GM19395 (cell line): ENCODE measurements at regions not wholly inside any gene's neighbourhood (a gene's known extent, or its start where the extent isn't known, plus 50 kb on each side); places are given as distances from the start of the nearest gene placed in this dataset.
A peak's percentile ranks its signal among the peaks of the same experiment; 100 is the strongest.

ENCODE experiments used
- ATAC-seq: cut with Tn5 transposase; IDR thresholded peaks from one replicate; pipeline ENCODE4 v1.9.1; 2021; ENCODE audit warnings: mild to moderate bottlenecking, moderate library complexity; ENCODE audit not compliant: unreplicated experiment

GRCh38 chr16:66315210-66315825 lies 51.2 kb upstream of the CDH5 start:
- peak; percentile 99 for ATAC-seq

- no peak for ATAC-seq
Observed at GRCh38 chr16:66311306-66311705, 55.2 kb upstream of the CDH5 start.

DNA sequence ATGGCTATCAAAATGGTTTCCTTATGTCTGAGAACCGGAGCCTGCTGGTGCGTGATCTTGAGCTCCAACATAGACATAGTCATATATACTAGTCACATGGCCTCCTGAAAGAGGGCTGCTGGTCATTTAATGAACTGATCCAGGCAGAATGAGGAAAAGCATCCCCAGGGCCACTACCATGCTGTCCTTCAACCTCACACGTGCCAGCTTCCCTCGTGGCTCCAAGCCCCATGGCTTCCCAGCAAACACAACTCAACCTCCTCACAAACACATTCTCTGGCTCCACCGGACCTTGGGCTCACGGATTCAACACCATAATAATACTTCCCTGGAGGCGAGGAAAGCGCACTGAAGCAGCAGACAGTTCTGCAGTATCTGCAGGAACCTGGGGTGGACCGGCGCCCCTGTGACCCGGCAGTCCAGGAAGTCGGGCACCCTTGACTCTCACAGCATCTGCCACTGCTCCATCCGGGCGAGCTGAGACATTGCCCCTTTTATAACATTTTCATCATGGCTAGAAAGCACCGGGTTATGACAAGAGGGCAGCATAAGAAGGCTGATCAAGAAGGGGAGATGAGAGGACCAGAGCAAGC lies 57.2 kb upstream of the CDH5 start:
- no peak for ATAC-seq

DNA sequence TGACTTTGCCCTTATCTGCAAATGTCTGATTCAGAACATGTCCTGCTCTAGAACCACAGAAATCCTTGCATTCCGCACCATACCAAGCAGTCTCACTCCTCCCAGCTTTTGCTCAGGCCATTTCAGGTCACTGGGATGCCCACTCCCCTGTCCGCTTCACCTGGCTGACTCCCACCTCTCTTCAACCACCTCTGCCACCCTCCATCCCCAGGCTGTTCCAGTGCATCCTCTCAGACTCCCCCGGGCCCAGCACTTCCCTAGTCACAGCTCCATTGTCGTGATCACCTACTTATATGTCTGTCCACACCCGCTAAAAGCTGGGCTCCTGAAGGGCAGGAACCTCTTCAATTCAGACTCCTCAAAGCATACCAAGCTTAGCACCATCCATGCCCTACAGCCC lies 58.4 kb upstream of the CDH5 start:
- ATAC-seq: no peak

GRCh38 chr16:66306366-66307150 lies 59.9 kb upstream of the CDH5 start:
- ATAC-seq: no peak

DNA sequence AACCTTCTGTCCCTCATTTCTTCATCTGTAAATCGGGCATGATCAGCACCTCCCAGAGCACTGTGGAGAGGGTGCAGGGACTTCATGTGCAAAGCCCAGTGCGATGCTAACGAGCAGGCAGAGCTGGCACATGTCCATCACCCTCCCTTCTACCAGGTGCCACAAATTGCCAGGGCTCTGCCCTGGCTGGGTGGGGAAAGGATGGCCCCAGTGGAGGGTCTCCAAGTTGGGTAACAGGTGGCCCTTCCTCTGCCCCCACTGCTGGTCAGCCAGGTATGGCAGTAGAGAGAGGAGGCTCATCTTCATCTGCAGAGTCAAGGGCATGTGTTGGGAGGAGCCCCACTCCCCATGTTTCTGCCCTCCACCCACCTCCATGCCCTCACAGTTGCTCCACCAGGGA lies 61.5 kb upstream of the CDH5 start:
- no peak for ATAC-seq

DNA sequence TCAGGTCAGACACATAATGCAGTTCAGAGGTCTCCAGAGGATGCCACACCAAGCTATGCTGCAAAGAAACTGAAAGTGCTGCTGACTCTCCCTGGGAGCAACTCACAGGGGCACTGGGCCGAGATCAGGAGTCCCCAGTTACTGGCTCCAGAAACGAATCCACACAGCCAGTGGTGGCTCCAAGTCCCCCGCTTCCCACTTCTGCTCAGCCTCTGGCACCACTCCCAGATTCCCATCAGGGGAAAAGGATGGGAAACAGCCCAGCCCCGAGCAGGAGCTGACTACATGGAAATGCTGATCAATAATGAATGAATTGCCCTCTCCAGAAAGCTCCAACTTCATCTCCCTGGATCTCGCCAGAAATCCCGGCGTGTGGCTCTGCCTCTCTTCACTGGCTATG lies 62.3 kb upstream of the CDH5 start:
- ATAC-seq: no peak

GRCh38 chr16:66300501-66300900 lies 66.0 kb upstream of the CDH5 start:
- no peak for ATAC-seq

DNA sequence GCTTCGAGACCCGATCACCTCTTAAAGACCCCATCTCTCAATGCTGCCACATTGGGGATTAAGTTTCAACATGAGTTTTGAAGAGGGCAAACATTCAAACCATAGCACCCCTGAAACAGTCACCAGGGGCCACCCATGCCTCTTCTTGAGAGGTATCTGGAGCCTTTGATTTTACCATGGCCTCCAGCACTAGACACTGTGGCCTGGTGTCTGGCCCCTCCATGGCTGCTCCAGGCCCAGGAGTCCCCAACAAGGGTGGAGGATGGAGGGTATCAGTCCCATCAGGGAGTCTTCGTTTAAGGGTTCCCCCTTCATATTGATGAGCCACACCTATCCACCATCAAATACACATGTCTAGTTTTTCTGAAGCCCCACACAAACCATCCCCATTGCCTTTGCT lies 66.5 kb upstream of the CDH5 start:
- no peak for ATAC-seq

DNA sequence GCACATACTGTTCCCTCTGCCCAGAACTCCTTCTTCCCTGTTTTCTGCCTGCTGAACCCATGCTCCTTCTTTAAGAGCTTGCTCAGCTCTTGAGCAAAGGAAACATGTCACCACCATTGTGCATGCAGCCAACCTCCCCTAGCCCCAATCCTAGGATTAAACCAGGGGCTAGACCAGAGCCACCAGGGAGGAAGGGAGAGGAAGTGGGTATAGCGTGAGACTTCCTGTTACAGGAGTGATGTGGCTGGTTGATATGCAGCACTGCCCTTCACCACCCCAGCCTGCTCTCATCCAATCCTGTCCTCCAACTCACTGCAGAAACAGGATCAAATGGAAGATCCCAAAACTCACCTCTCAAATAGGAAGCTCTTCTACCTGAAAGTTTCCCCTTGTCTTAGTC lies 67.1 kb upstream of the CDH5 start:
- ATAC-seq: no peak

- no peak for ATAC-seq
Observed at GRCh38 chr16:66298571-66299120, 67.8 kb upstream of the CDH5 start.

DNA sequence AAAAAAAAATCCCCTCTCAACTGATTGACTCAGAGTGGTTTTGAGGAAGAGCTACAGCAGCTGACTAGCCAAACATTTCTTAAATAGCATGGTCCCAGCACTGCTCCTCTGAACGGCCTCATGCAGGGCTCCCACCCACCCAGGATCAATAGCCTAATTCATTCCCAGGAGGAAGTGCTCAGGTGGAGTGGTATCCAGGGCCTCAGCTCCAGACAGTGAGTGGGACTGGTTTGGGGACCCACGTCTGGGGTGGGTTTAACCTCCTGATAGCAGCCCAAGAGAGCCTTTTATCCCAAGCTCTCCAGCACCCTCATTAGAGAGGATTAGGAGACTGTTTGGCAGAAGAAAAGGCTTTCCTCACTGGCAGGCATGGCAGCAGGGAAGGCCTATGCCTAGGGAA lies 68.5 kb upstream of the CDH5 start:
- ATAC-seq: no peak

DNA sequence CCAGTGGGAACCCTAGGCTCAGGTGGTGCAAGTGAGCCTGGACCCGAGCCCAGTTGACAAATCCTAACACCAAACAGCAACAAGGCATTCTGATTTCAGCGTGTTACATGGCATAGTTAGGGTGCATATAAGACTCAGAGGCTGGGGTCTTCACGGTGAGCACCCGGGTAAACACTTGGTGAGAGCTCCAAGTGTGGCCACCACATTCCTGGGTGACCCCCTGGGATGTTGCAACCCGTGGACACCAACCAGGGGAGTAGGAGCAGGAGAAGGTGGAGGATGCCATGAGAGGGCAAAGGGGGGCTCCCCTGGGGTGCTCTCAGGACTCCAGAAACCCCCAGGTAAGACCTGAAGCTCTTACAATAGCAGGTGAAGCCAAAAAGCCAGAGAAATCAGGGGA lies 69.9 kb upstream of the CDH5 start:
- no peak for ATAC-seq

- no peak for ATAC-seq
Observed at GRCh38 chr16:66295761-66296546, 70.5 kb upstream of the CDH5 start.

GRCh38 chr16:66295213-66295612 lies 71.3 kb upstream of the CDH5 start:
- ATAC-seq: no peak

DNA sequence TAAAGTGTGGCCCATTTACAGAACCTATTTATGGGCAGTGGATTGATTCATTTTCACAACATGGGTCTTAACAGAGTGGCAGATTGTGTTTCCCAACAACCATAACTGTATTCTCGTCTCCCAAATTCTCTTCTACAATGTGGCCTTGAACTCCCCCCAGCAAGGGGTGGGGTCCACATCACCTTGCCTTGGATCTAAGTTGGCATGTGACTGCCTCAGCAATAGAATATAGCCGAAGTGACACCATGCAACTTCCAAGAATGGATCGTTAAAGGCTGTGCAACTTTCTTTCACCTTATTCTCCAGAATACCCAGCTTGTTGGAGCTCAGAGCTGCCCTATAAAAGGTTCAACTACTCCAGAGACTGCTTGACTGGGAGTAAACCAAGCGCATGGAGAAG lies 72.0 kb upstream of the CDH5 start:
- no peak for ATAC-seq

GRCh38 chr16:66293932-66294331 lies 72.6 kb upstream of the CDH5 start:
- ATAC-seq: no peak

DNA sequence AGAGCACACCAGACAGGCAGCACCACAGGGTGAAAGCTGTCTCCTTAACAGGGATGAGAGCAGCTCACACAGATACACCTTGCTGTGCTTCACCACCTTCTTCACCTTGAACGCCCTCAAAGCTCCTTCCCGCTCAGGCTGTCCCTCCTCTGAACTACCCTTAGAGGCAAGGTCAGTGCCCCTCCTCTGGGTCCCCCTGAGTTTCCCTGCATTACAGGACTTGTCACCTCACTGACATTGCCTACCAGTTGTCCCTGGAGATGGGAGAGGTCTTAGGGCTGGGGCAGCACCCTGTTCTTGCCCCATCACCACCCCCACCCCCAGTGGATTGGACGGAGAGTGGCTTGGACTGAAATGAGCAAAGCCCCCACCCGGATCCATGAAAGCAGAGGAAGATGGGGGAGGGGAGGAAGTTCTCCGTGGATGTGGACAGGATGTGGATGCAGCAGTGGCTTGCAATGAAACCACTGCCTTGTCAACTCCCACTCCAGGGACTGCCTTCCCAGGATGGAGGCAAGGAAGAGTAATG lies 73.2 kb upstream of the CDH5 start:
- ATAC-seq: no peak

DNA sequence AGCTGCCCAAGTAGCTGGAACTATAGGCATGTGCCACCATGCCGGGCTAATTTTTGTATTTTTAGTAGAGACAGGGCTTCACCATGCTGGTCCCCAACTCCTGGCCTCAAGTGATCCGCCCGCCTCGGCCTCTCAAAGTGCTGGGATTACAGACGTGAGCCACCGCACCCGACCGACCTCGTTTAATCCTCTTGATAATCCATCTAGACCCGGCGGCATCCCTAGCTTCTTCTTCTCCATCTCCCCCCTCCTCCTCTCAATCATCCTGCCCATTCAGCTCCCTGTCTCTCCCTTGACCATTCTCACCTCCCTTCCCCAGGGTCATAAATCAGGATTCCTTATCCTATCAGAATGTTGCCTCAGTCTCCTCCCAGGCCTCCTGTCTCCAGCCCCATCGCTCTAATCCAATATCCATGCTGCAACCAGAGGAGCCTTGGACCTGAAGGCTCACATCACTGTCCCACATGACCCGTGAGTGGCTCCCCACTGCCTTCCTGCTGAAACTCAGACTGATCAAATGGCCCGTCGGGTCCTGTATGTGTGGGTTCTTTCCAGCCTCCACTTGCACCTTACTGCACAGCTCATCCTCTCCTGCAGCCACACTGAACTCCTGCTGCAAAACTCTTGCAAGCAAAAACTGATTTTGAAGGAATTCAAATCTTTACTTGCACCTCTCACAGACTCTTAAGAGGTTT lies 74.1 kb upstream of the CDH5 start:
- ATAC-seq: no peak

GRCh38 chr16:66291833-66292232 lies 74.7 kb upstream of the CDH5 start:
- no peak for ATAC-seq
